Stimulated activated CD8-positive, alpha-beta memory T cell treated with anti-CD3 and anti-CD28 coated beads, Interleukin-12 subunit alpha, Interleukin-12 subunit beta, amount 100 ng/mL, for 4 hours (primary cell): ENCODE measurements at regions not wholly inside any gene's neighbourhood (a gene's known extent, or its start where the extent isn't known, plus 50 kb on each side); places are given as distances from the start of the nearest gene placed in this dataset.

Experiments
- DNase-seq: peaks from one replicate; pipeline ENCODE4 v3.0.0-alpha.2; 2020; ENCODE audit warnings: low read depth

- DNase-seq = no peak
Measured at GRCh38 chr9:78599926-78600325, 303.0 kb downstream of the PSAT1 start.

- no peak for DNase-seq
Measured at GRCh38 chr9:78601957-78602565, 305.1 kb downstream of the PSAT1 start.

GRCh38 chr9:78605041-78606000 is 308.4 kb downstream of the PSAT1 start:
- no peak for DNase-seq

- DNase-seq = no peak
Measured at GRCh38 chr9:78606001-78606379, 309.1 kb downstream of the PSAT1 start.

GRCh38 chr9:78607853-78608252 is 310.9 kb downstream of the PSAT1 start:
- DNase-seq = no peak

GRCh38 chr9:78609450-78609849 is 312.5 kb downstream of the PSAT1 start:
- no peak for DNase-seq

- DNase-seq = no peak
Measured at GRCh38 chr9:78612091-78612490, 315.2 kb downstream of the PSAT1 start.

- DNase-seq = no peak
Measured at GRCh38 chr9:78613006-78613405, 316.1 kb downstream of the PSAT1 start.

- no peak for DNase-seq
Measured at GRCh38 chr9:78614892-78615291, 318.0 kb downstream of the PSAT1 start.

- DNase-seq = no peak
Measured at GRCh38 chr9:78615372-78615771, 318.4 kb downstream of the PSAT1 start.

- DNase-seq = no peak
Measured at GRCh38 chr9:78618735-78619134, 321.8 kb downstream of the PSAT1 start.

GRCh38 chr9:78620303-78620702 is 323.4 kb downstream of the PSAT1 start:
- no peak for DNase-seq

- no peak for DNase-seq
Measured at GRCh38 chr9:78620764-78621163, 323.8 kb downstream of the PSAT1 start.

GRCh38 chr9:78622126-78622525 is 325.2 kb downstream of the PSAT1 start:
- no peak for DNase-seq

- no peak for DNase-seq
Measured at GRCh38 chr9:78626971-78627370, 330.0 kb downstream of the PSAT1 start.

- DNase-seq = no peak
Measured at GRCh38 chr9:78630966-78631365, 334.0 kb downstream of the PSAT1 start.

- no peak for DNase-seq
Measured at GRCh38 chr9:78640728-78641127, 343.8 kb downstream of the PSAT1 start.

- DNase-seq = no peak
Measured at GRCh38 chr9:78644359-78644758, 347.4 kb downstream of the PSAT1 start.

- no peak for DNase-seq
Measured at GRCh38 chr9:78654324-78654723, 357.4 kb downstream of the PSAT1 start.

- DNase-seq = no peak
Measured at GRCh38 chr9:78663369-78663768, 366.4 kb downstream of the PSAT1 start.

- no peak for DNase-seq
Measured at GRCh38 chr9:78664370-78664769, 367.4 kb downstream of the PSAT1 start.

- DNase-seq = no peak
Measured at GRCh38 chr9:78666818-78667414, 370.0 kb downstream of the PSAT1 start.
